Type B pancreatic cell (in vitro differentiated cells): ENCODE measurements at regions not wholly inside any gene's neighbourhood (a gene's known extent, or its start where the extent isn't known, plus 50 kb on each side); places are given as distances from the start of the nearest gene placed in this dataset.

Experiments used
- DNase-seq: peaks from one replicate; pipeline ENCODE4 v3.0.0; 2021; ENCODE audit warnings: mixed read lengths; ENCODE audit not compliant: unreplicated experiment; ENCODE audit errors: extremely low spot score
- H3K27ac Mint-ChIP-seq: 2 replicates; pipeline ENCODE4 v1.8.0; 2021; ENCODE audit warnings: mild to moderate bottlenecking, mixed read lengths
- H3K27me3 Mint-ChIP-seq: 2 replicates; pipeline ENCODE4 v1.8.0; 2021; ENCODE audit warnings: mixed read lengths
- H3K36me3 Mint-ChIP-seq: 2 replicates; pipeline ENCODE4 v1.8.0; 2021; ENCODE audit warnings: mixed read lengths
- H3K4me1 Mint-ChIP-seq: one replicate; pipeline ENCODE4 v1.8.0; 2021; ENCODE audit warnings: mixed read lengths; ENCODE audit not compliant: unreplicated experiment
- H3K4me3 Mint-ChIP-seq: 2 replicates; pipeline ENCODE4 v1.8.0; 2021; ENCODE audit warnings: mild to moderate bottlenecking, mixed read lengths
- H3K9me3 Mint-ChIP-seq: 2 replicates; pipeline ENCODE4 v1.8.0; 2021; ENCODE audit warnings: mixed read lengths
- TF ChIP-seq, protein P1 (sequence below): fragments of 200-600 bp; sonication (generic); conservative IDR thresholded peaks from 2 replicates; pipeline ENCODE4 v1.5.0; 2021; ENCODE audit warnings: antibody characterized with exemption, mild to moderate bottlenecking

DNA sequence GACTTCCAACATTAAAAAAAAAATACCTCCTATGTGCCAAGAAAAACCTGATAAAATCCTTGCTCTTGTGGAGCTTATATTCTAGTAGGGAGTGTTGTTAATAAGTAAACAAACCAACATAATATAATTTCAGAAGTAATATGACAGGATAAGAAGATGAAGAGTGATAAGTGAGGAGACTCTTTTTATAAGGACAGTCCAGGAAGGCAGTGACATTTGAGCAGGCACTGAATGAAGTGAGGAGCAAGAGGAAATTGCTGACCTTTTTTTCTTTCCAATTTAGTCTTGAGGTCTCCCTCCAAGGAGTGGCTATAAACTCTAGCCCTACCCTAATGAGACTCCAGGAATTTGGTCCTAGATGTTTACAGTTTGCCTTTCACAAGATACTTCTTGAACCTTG, 715.7 kb downstream of the SLITRK1 start:
- Mint-ChIP-seq H3K4me1 (no peaks in the 10 kb centered on the region), H3K27ac (no peak overlapping the region), H3K36me3 (no peaks in the 10 kb centered on the region), H3K4me3 (no peak overlapping the region), H3K27me3 (no peaks in the 10 kb centered on the region), H3K9me3 (no peaks in the 10 kb centered on the region)
- DNase-seq, result no peak
- TF ChIP-seq, protein P1, sequence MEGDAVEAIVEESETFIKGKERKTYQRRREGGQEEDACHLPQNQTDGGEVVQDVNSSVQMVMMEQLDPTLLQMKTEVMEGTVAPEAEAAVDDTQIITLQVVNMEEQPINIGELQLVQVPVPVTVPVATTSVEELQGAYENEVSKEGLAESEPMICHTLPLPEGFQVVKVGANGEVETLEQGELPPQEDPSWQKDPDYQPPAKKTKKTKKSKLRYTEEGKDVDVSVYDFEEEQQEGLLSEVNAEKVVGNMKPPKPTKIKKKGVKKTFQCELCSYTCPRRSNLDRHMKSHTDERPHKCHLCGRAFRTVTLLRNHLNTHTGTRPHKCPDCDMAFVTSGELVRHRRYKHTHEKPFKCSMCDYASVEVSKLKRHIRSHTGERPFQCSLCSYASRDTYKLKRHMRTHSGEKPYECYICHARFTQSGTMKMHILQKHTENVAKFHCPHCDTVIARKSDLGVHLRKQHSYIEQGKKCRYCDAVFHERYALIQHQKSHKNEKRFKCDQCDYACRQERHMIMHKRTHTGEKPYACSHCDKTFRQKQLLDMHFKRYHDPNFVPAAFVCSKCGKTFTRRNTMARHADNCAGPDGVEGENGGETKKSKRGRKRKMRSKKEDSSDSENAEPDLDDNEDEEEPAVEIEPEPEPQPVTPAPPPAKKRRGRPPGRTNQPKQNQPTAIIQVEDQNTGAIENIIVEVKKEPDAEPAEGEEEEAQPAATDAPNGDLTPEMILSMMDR, result no peak

GRCh38 chr13:83162493-83162892, 719.8 kb downstream of the SLITRK1 start:
- no peak for DNase-seq
- TF ChIP-seq, protein P1, result no peak
- Mint-ChIP-seq H3K9me3 (no peaks in the 10 kb centered on the region), H3K27me3 (no peaks in the 10 kb centered on the region), H3K4me1 (no peaks in the 10 kb centered on the region), H3K27ac (no peak overlapping the region), H3K36me3 (no peaks in the 10 kb centered on the region), H3K4me3 (no peak overlapping the region)

DNA sequence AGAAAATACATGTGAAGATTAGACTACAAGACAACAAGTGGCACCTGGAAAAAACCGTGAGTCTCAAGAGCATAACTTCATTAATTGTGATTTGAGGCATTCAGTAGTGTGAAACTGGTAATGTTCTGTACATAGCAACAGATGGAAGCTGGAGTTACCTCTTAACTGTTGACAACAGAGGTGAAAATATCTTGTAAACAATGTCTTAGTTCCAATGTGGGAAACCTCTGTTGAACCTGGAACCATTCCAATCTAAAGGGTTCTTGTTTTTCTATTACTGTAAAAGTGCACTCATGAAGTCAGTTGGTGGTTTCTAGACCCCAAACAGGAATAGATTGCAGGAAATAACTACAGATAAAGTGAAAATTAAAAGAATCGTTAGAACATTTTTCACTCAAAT, 728.4 kb downstream of the SLITRK1 start:
- H3K4me1 Mint-ChIP-seq, result no peaks in the 10 kb centered on the region
- H3K27ac Mint-ChIP-seq, result no peak overlapping the region
- H3K27me3 Mint-ChIP-seq, result no peaks in the 10 kb centered on the region
- no peak overlapping the region for H3K4me3 Mint-ChIP-seq
- H3K9me3 Mint-ChIP-seq, result peaks cover 4% of the 10 kb centered on the region
- DNase-seq, result no peak
- H3K36me3 Mint-ChIP-seq, result no peaks in the 10 kb centered on the region
- TF ChIP-seq, protein P1, result no peak

DNA sequence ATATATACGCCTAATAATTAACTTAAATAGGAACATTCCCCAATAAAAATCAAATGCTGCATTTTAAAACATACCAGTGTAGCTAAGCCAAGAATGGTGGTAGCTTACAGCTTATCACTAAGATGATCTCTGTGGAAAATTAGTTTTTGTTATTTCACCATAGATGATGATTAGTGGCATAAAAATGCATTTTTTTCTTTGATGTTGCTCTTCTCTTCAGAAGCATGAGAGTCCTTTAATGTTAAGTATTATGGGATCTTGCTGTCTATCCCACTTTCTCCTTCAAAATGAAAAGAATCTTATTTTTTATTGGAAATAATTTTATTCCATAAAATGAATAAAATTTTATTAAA, 731.0 kb downstream of the SLITRK1 start:
- Mint-ChIP-seq H3K36me3 (no peaks in the 10 kb centered on the region), H3K4me1 (no peaks in the 10 kb centered on the region), H3K27me3 (no peaks in the 10 kb centered on the region), H3K4me3 (no peak overlapping the region), H3K27ac (no peak overlapping the region), H3K9me3 (peaks cover 4% of the 10 kb centered on the region)
- no peak for DNase-seq
- TF ChIP-seq, protein P1, result no peak

GRCh38 chr13:83150616-83151307, 731.5 kb downstream of the SLITRK1 start:
- Mint-ChIP-seq H3K9me3 (peaks cover 4% of the 10 kb centered on the region), H3K27me3 (no peaks in the 10 kb centered on the region), H3K36me3 (no peaks in the 10 kb centered on the region), H3K4me3 (no peak overlapping the region), H3K4me1 (no peaks in the 10 kb centered on the region), H3K27ac (no peak overlapping the region)
- DNase-seq, result no peak
- TF ChIP-seq, protein P1, result peak; percentile 20

GRCh38 chr13:83136660-83137059, 745.6 kb downstream of the SLITRK1 start:
- H3K4me1 Mint-ChIP-seq, result no peaks in the 10 kb centered on the region
- no peaks in the 10 kb centered on the region for H3K9me3 Mint-ChIP-seq
- no peak overlapping the region for H3K4me3 Mint-ChIP-seq
- no peaks in the 10 kb centered on the region for H3K27me3 Mint-ChIP-seq
- DNase-seq, result no peak
- no peak overlapping the region for H3K27ac Mint-ChIP-seq
- TF ChIP-seq, protein P1, result no peak
- no peaks in the 10 kb centered on the region for H3K36me3 Mint-ChIP-seq
